ENCODE measurements at regions not wholly inside any gene's neighbourhood (a gene's known extent, or its start where the extent isn't known, plus 50 kb on each side); places are given as distances from the start of the nearest gene placed in this dataset.

- Histone ChIP-seq H4K20me1 (ENCODE audit: insufficient read depth, low read depth, low read length) (no peaks in the 10 kb centered on the region), H3K9ac (ENCODE audit: low read length) (no peak overlapping the region)
Observed at GRCh38 chr4:125732632-125733031, 417.9 kb downstream of the FAT4 start.

DNA sequence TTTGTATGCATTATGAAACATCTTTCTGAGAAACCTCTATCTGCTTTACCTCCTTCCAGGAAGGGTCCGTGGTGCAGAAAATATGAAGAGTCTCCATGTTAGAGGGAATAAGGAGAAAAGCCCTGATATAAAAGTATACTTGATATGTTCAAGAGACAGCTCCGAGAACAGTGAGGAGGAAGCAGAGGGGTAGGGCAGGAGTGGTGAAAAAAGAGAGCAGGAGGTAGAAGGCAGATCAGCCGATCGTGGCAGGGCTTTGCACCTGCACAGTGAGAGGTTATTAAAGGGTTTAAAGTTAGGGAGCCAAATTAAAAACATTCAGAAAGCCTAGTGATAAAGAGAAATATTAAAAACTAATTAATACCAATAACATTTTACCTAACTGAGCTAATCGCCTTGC is 419.7 kb downstream of the FAT4 start:
- Histone ChIP-seq H3K4me1 (ENCODE audit: low read length) (no peaks in the 10 kb centered on the region), H3K9me2 (replicated peaks; ENCODE audit: insufficient read depth, low read length) (no peaks in the 10 kb centered on the region), H3K27me3 (ENCODE audit: low read length) (no peaks in the 10 kb centered on the region), H4K20me1 (ENCODE audit: insufficient read depth, low read depth, low read length) (no peaks in the 10 kb centered on the region), H3K79me2 (ENCODE audit: low read length) (no peaks in the 10 kb centered on the region), H3K4me2 (ENCODE audit: low read depth, low read length, poor library complexity, severe bottlenecking) (no peak overlapping the region), H2AFZ (ENCODE audit: low read length) (no peak overlapping the region), H3K9me3 (ENCODE audit: low read length) (no peaks in the 10 kb centered on the region), H3K36me3 (ENCODE audit: insufficient read depth, low read length) (no peaks in the 10 kb centered on the region), H3K27ac (ENCODE audit: low read length) (no peak overlapping the region), H3K9ac (ENCODE audit: low read length) (no peak overlapping the region), H3K4me3 (ENCODE audit: low read length) (no peak overlapping the region)
- DNase-seq: no peak

More at GRCh38 chr4:125732632-125733031, 417.9 kb downstream of the FAT4 start:
- no peak overlapping the region for H3K4me2 ChIP-seq (ENCODE audit: low read depth, low read length, poor library complexity, severe bottlenecking)
- H3K9me2 ChIP-seq (replicated peaks; ENCODE audit: insufficient read depth, low read length): no peaks in the 10 kb centered on the region
- H3K4me1 ChIP-seq (ENCODE audit: low read length): no peaks in the 10 kb centered on the region
- H3K27me3 ChIP-seq (ENCODE audit: low read length): no peaks in the 10 kb centered on the region
- H3K79me2 ChIP-seq (ENCODE audit: low read length): no peaks in the 10 kb centered on the region
- 0 out of 2 replicates have a peak, but pooled peaks cover 4% of the 10 kb centered on the region for H3K9me3 ChIP-seq (ENCODE audit: low read length)
- no peaks in the 10 kb centered on the region for H3K36me3 ChIP-seq (ENCODE audit: insufficient read depth, low read length)
- no peak overlapping the region for H3K27ac ChIP-seq (ENCODE audit: low read length)
- no peak overlapping the region for H2AFZ ChIP-seq (ENCODE audit: low read length)
- no peak overlapping the region for H3K4me3 ChIP-seq (ENCODE audit: low read length)
- no peak for DNase-seq

DNA sequence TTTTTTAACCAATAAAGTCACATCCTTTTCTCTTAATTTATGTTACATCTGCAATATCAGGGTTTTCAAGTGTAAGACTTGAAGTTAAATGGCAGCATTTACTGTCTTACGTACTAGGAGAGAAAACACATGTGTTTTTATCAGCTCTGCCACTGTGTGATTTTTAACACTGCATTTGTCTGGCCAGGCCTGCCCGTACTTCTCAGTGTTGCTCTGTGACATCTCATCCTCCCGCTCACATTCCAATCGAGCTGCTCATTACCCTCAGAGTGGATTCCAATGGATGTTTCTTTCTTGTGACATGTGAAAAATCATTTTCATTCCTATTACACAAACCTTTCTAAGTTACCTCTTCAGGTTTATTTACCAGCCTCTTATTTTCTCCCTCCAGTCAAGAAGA is 420.3 kb downstream of the FAT4 start:
- Histone ChIP-seq H3K27me3 (ENCODE audit: low read length) (no peaks in the 10 kb centered on the region), H3K79me2 (ENCODE audit: low read length) (no peaks in the 10 kb centered on the region), H4K20me1 (ENCODE audit: insufficient read depth, low read depth, low read length) (no peaks in the 10 kb centered on the region), H2AFZ (ENCODE audit: low read length) (no peak overlapping the region), H3K4me1 (ENCODE audit: low read length) (no peaks in the 10 kb centered on the region), H3K27ac (ENCODE audit: low read length) (no peak overlapping the region), H3K4me3 (ENCODE audit: low read length) (no peak overlapping the region), H3K4me2 (ENCODE audit: low read depth, low read length, poor library complexity, severe bottlenecking) (no peak overlapping the region), H3K36me3 (ENCODE audit: insufficient read depth, low read length) (no peaks in the 10 kb centered on the region), H3K9me2 (replicated peaks; ENCODE audit: insufficient read depth, low read length) (no peaks in the 10 kb centered on the region), H3K9me3 (ENCODE audit: low read length) (no peaks in the 10 kb centered on the region), H3K9ac (ENCODE audit: low read length) (no peak overlapping the region)
- no peak for DNase-seq

GRCh38 chr4:125736057-125736456 is 421.3 kb downstream of the FAT4 start:
- Histone ChIP-seq H3K4me2 (ENCODE audit: low read depth, low read length, poor library complexity, severe bottlenecking) (no peak overlapping the region), H3K4me1 (ENCODE audit: low read length) (no peaks in the 10 kb centered on the region), H3K9me3 (ENCODE audit: low read length) (no peaks in the 10 kb centered on the region), H3K9ac (ENCODE audit: low read length) (no peak overlapping the region), H3K4me3 (ENCODE audit: low read length) (no peak overlapping the region), H3K36me3 (ENCODE audit: insufficient read depth, low read length) (no peaks in the 10 kb centered on the region), H3K79me2 (ENCODE audit: low read length) (no peaks in the 10 kb centered on the region), H4K20me1 (ENCODE audit: insufficient read depth, low read depth, low read length) (no peaks in the 10 kb centered on the region), H3K9me2 (replicated peaks; ENCODE audit: insufficient read depth, low read length) (no peaks in the 10 kb centered on the region), H3K27me3 (ENCODE audit: low read length) (no peaks in the 10 kb centered on the region), H3K27ac (ENCODE audit: low read length) (no peak overlapping the region), H2AFZ (ENCODE audit: low read length) (no peak overlapping the region)
- DNase-seq: peak; percentile 67

DNA sequence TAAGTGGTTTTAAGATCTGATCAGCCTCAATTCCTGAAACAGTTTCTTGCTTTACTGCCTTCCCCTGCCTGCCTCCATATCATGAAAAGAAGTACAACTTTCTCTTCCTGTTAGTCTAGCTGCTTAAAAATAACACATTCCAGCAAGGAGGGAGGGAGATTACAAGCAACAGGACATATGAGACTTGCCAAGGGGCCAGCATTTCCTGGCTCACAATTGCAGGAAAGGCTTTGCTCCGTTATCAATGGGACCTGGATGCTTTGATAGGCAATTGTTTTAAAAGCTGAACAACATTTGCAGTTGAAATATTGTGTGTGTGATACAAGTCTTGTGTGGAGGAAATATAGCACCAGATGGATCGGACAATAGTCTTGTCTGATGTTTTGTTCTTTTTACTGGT is 425.0 kb downstream of the FAT4 start:
- Histone ChIP-seq H3K4me3 (ENCODE audit: low read length) (no peak overlapping the region), H3K9me3 (ENCODE audit: low read length) (no peaks in the 10 kb centered on the region; the same call in 1 of the 2 replicates), H2AFZ (ENCODE audit: low read length) (no peak overlapping the region), H3K27ac (ENCODE audit: low read length) (no peak overlapping the region), H3K9me2 (replicated peaks; ENCODE audit: insufficient read depth, low read length) (no peaks in the 10 kb centered on the region), H4K20me1 (ENCODE audit: insufficient read depth, low read depth, low read length) (no peaks in the 10 kb centered on the region), H3K79me2 (ENCODE audit: low read length) (no peaks in the 10 kb centered on the region), H3K9ac (ENCODE audit: low read length) (no peak overlapping the region), H3K4me1 (ENCODE audit: low read length) (no peaks in the 10 kb centered on the region), H3K27me3 (ENCODE audit: low read length) (no peaks in the 10 kb centered on the region), H3K4me2 (ENCODE audit: low read depth, low read length, poor library complexity, severe bottlenecking) (no peak overlapping the region), H3K36me3 (ENCODE audit: insufficient read depth, low read length) (no peaks in the 10 kb centered on the region)
- no peak for DNase-seq

DNA sequence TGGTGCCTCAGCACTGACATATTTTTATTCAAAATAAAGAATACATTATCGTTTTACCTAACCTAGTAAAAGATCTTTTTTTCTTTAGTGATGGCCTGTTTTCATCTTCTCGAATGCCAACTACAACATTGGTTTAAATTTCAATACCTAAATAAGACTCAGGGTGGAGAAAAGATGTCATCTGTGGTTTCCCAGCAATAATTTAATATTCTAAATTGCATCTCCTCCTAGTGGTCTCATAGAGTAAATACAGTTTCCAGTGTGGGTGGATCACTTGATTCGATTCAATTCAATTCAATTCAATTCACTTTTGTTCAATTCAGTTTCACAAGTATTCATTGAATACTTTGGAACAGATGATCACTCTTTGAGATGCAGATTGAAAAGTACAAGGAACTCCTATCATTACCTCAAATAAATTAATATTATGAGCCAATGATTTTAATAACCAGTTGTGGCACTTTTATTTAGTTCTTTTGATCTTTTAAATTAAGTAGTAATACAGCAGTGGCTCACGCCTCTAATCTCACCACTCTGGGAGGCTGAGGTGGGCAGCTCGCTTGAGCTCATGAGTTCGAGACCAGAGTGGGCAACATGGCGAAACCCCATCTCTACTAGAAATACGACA is 427.2 kb downstream of the FAT4 start:
- H3K27ac ChIP-seq (ENCODE audit: low read length): no peak overlapping the region
- no peaks in the 10 kb centered on the region for H3K9me2 ChIP-seq (replicated peaks; ENCODE audit: insufficient read depth, low read length)
- no peak overlapping the region for H3K4me2 ChIP-seq (ENCODE audit: low read depth, low read length, poor library complexity, severe bottlenecking)
- no peak overlapping the region for H3K4me3 ChIP-seq (ENCODE audit: low read length)
- peaks cover under 1% of the 10 kb centered on the region for H3K9me3 ChIP-seq (ENCODE audit: low read length)
- H4K20me1 ChIP-seq (ENCODE audit: insufficient read depth, low read depth, low read length): no peaks in the 10 kb centered on the region
- no peaks in the 10 kb centered on the region for H3K27me3 ChIP-seq (ENCODE audit: low read length)
- H3K36me3 ChIP-seq (ENCODE audit: insufficient read depth, low read length): no peaks in the 10 kb centered on the region
- no peaks in the 10 kb centered on the region for H3K4me1 ChIP-seq (ENCODE audit: low read length)
- peak; percentile 75 for DNase-seq
- H2AFZ ChIP-seq (ENCODE audit: low read length): no peak overlapping the region
- no peaks in the 10 kb centered on the region for H3K79me2 ChIP-seq (ENCODE audit: low read length)
- no peak overlapping the region for H3K9ac ChIP-seq (ENCODE audit: low read length)

GRCh38 chr4:125744891-125745364 is 430.2 kb downstream of the FAT4 start:
- H3K79me2 ChIP-seq (ENCODE audit: low read length): no peaks in the 10 kb centered on the region
- no peak overlapping the region for H3K9ac ChIP-seq (ENCODE audit: low read length)
- H3K27ac ChIP-seq (ENCODE audit: low read length): no peak overlapping the region
- no peaks in the 10 kb centered on the region for H4K20me1 ChIP-seq (ENCODE audit: insufficient read depth, low read depth, low read length)
- no peaks in the 10 kb centered on the region for H3K4me1 ChIP-seq (ENCODE audit: low read length)
- peaks cover 3% of the 10 kb centered on the region for H3K9me3 ChIP-seq (ENCODE audit: low read length)
- no peaks in the 10 kb centered on the region for H3K36me3 ChIP-seq (ENCODE audit: insufficient read depth, low read length)
- no peak for DNase-seq
- no peaks in the 10 kb centered on the region for H3K27me3 ChIP-seq (ENCODE audit: low read length)
- H2AFZ ChIP-seq (ENCODE audit: low read length): no peak overlapping the region
- no peaks in the 10 kb centered on the region for H3K9me2 ChIP-seq (replicated peaks; ENCODE audit: insufficient read depth, low read length)
- H3K4me3 ChIP-seq (ENCODE audit: low read length): no peak overlapping the region
- H3K4me2 ChIP-seq (ENCODE audit: low read depth, low read length, poor library complexity, severe bottlenecking): no peak overlapping the region

GRCh38 chr4:125749354-125749753 is 434.6 kb downstream of the FAT4 start:
- H3K9ac ChIP-seq (ENCODE audit: low read length): no peak overlapping the region
- H3K4me2 ChIP-seq (ENCODE audit: low read depth, low read length, poor library complexity, severe bottlenecking): no peak overlapping the region
- no peaks in the 10 kb centered on the region for H3K4me1 ChIP-seq (ENCODE audit: low read length)
- no peak overlapping the region for H2AFZ ChIP-seq (ENCODE audit: low read length)
- no peaks in the 10 kb centered on the region for H3K79me2 ChIP-seq (ENCODE audit: low read length)
- no peak overlapping the region for H3K4me3 ChIP-seq (ENCODE audit: low read length)
- H4K20me1 ChIP-seq (ENCODE audit: insufficient read depth, low read depth, low read length): no peaks in the 10 kb centered on the region
- DNase-seq: no peak
- no peaks in the 10 kb centered on the region for H3K36me3 ChIP-seq (ENCODE audit: insufficient read depth, low read length)
- H3K27ac ChIP-seq (ENCODE audit: low read length): no peak overlapping the region
- H3K27me3 ChIP-seq (ENCODE audit: low read length): no peaks in the 10 kb centered on the region
- H3K9me2 ChIP-seq (replicated peaks; ENCODE audit: insufficient read depth, low read length): no peaks in the 10 kb centered on the region
- H3K9me3 ChIP-seq (ENCODE audit: low read length): peaks cover 6% of the 10 kb centered on the region

Data from Karpas-422 (cell line).